Neural progenitor cell (in vitro differentiated cells): ENCODE measurements at regions not wholly inside any gene's neighbourhood (a gene's known extent, or its start where the extent isn't known, plus 50 kb on each side); places are given as distances from the start of the nearest gene placed in this dataset.

Experiments used
- EZH2 ChIP-seq: fragments of 200-600 bp; sonication (generic); IDR thresholded peaks from 2 replicates; pipeline ENCODE4 v1.6.1; 2017; ENCODE audit warnings: antibody characterized with exemption, mild to moderate bottlenecking, moderate library complexity
- EZH2phosphoT487 ChIP-seq: fragments of 200-600 bp; sonication (generic); IDR thresholded peaks from 2 replicates; pipeline ENCODE4 v1.6.1; 2017; ENCODE audit warnings: antibody characterized with exemption
- TF ChIP-seq, protein P1 (sequence below): fragments of 200-600 bp; sonication (generic); IDR thresholded peaks from 2 replicates; pipeline ENCODE4 v1.5.1; 2017; ENCODE audit warnings: antibody characterized with exemption, mild to moderate bottlenecking

DNA sequence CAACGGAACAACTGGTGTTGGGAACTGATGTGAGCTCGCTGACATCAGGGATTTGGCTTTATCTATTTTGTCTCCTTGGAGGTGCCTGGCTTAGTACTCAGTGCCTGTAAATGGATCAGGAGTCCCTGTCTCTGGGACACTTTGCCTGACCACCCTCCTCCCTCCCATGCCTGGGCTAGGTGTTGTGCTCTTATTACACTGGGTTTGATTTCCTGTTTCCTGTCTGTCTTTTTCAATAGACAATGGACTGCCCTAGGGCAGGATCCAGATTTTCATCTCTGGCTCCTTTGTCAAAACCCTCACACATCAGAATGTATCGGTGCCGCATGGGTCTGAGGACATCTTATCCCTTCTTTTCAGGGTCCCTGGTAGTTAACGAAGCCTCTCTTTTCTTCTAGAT lies 223.6 kb upstream of the ASIC2 start:
- TF ChIP-seq, protein P1, sequence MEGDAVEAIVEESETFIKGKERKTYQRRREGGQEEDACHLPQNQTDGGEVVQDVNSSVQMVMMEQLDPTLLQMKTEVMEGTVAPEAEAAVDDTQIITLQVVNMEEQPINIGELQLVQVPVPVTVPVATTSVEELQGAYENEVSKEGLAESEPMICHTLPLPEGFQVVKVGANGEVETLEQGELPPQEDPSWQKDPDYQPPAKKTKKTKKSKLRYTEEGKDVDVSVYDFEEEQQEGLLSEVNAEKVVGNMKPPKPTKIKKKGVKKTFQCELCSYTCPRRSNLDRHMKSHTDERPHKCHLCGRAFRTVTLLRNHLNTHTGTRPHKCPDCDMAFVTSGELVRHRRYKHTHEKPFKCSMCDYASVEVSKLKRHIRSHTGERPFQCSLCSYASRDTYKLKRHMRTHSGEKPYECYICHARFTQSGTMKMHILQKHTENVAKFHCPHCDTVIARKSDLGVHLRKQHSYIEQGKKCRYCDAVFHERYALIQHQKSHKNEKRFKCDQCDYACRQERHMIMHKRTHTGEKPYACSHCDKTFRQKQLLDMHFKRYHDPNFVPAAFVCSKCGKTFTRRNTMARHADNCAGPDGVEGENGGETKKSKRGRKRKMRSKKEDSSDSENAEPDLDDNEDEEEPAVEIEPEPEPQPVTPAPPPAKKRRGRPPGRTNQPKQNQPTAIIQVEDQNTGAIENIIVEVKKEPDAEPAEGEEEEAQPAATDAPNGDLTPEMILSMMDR: no peak
- TF ChIP-seq EZH2: no peak
- no peak for TF ChIP-seq EZH2phosphoT487
